IPS DF 6.9 (cell line): ENCODE measurements at regions not wholly inside any gene's neighbourhood (a gene's known extent, or its start where the extent isn't known, plus 50 kb on each side); places are given as distances from the start of the nearest gene placed in this dataset.
A peak's percentile ranks its signal among the peaks of the same experiment; 100 is the strongest.

Source experiments
- DNase-seq: peaks from one replicate; pipeline ENCODE4 v3.0.0-alpha.2; 2013; ENCODE audit warnings: low read depth, low spot score
- H3K27ac ChIP-seq: one replicate; pipeline ENCODE4 v1.5.1; 2013; ENCODE audit warnings: low read length, control low read depth
- H3K27me3 ChIP-seq: 2 replicates; pipeline ENCODE4 v1.6.1; 2013; ENCODE audit warnings: mild to moderate bottlenecking, low read length; ENCODE audit not compliant: control insufficient read depth, insufficient read depth
- H3K36me3 ChIP-seq: 2 replicates; pipeline ENCODE4 v1.6.1; 2013; ENCODE audit warnings: low read length; ENCODE audit not compliant: control insufficient read depth, insufficient read depth
- H3K4me1 ChIP-seq: 2 replicates; pipeline ENCODE4 v1.6.1; 2013; ENCODE audit warnings: low read length; ENCODE audit not compliant: control insufficient read depth, insufficient read depth
- H3K4me3 ChIP-seq: 2 replicates; pipeline ENCODE4 v1.5.1; 2013; ENCODE audit warnings: mild to moderate bottlenecking, low read length
- H3K9me3 ChIP-seq: 2 replicates; pipeline ENCODE4 v1.6.1; 2013; ENCODE audit warnings: low read length, inconsistent platforms; ENCODE audit not compliant: control insufficient read depth, insufficient read depth
- WGBS: extraction: QIAGEN DNeasy Blood & Tissue Kit; methylation state at CpG from one replicate; pipeline ENCODE4 v1.1.7; 2013; ENCODE audit warnings: mixed read lengths, missing lambda C conversion rate; ENCODE audit not compliant: insufficient read length, insufficient coverage; 5-methylcytosine and 5-hydroxymethylcytosine counted together

GRCh38 chr4:53816561-53816960 is 225.3 kb upstream of the LNX1 start:
- H3K27ac ChIP-seq, result no peak overlapping the region
- no CpG with 5 or more reads among the region's 10 CpGs for WGBS
- no peaks in the 10 kb centered on the region for H3K27me3 ChIP-seq
- no peaks in the 10 kb centered on the region for H3K4me1 ChIP-seq
- H3K9me3 ChIP-seq, result no peaks in the 10 kb centered on the region
- no peak overlapping the region for H3K4me3 ChIP-seq
- no peaks in the 10 kb centered on the region for H3K36me3 ChIP-seq
- no peak for DNase-seq

- H3K9me3 ChIP-seq, result no peaks in the 10 kb centered on the region
- no peaks in the 10 kb centered on the region for H3K4me1 ChIP-seq
- DNase-seq, result no peak
- WGBS, result no CpG with 5 or more reads among the region's 3 CpGs
- no peak overlapping the region for H3K27ac ChIP-seq
- H3K36me3 ChIP-seq, result no peaks in the 10 kb centered on the region
- H3K27me3 ChIP-seq, result no peaks in the 10 kb centered on the region
- H3K4me3 ChIP-seq, result no peak overlapping the region
Observed at GRCh38 chr4:53815281-53815680, 224.0 kb upstream of the LNX1 start.

DNA sequence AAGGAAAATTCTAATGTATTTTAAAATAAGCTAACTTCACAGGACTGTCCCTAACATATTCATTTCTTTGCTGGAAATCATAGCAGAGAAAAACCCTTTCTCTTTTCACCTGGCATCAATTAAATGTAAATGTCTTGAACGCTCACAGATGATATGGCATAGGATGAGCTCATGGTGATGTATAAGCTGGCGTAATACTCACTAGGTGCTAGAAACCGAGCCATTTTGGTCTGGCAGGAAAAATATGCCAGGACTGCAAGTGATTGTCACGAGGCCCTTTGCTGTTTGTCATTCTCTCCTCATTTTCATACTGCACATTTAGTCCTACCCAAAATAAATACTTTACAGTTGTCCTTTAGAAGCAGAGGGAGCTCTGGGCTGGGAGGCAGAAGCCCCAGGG is 222.7 kb upstream of the LNX1 start:
- H3K36me3 ChIP-seq, result no peaks in the 10 kb centered on the region

GRCh38 chr4:53810643-53811042 is 219.4 kb upstream of the LNX1 start:
- Histone ChIP-seq H3K4me3 (no peak overlapping the region), H3K4me1 (no peaks in the 10 kb centered on the region), H3K27ac (no peak overlapping the region), H3K27me3 (no peaks in the 10 kb centered on the region), H3K36me3 (no peaks in the 10 kb centered on the region), H3K9me3 (no peaks in the 10 kb centered on the region)
- no CpG with 5 or more reads among the region's 4 CpGs for WGBS
- no peak for DNase-seq

More for the DNA sequence above, 222.7 kb upstream of the LNX1 start:
- no CpG with 5 or more reads among the region's 4 CpGs for WGBS
- no peaks in the 10 kb centered on the region for H3K9me3 ChIP-seq
- H3K4me1 ChIP-seq, result no peaks in the 10 kb centered on the region
- H3K27ac ChIP-seq, result no peak overlapping the region
- no peak overlapping the region for H3K4me3 ChIP-seq
- no peak for DNase-seq
- H3K27me3 ChIP-seq, result no peaks in the 10 kb centered on the region

DNA sequence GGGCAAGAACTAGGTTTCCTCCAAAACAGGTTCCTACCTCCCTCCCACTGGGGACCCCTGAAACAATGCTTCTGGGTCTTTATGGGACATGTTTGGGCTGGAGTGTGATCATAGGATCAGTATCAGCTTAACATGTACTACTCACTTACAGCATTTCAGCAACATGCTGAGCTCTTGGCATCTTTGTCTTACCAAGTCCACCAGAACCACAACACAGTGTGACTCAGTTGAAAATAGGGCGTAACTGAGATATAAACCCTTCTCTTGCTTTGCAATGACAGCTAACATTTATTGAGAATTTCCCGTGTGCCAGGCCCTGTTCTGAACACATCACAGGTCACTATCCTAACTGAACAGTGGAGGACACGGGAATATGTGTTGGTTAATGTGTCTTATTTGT is 218.5 kb upstream of the LNX1 start:
- WGBS, result no CpG with 5 or more reads among the region's 3 CpGs
- H3K36me3 ChIP-seq, result no peaks in the 10 kb centered on the region
- no peaks in the 10 kb centered on the region for H3K27me3 ChIP-seq
- H3K9me3 ChIP-seq, result no peaks in the 10 kb centered on the region
- no peak for DNase-seq
- H3K27ac ChIP-seq, result no peak overlapping the region
- H3K4me1 ChIP-seq, result no peaks in the 10 kb centered on the region
- H3K4me3 ChIP-seq, result no peak overlapping the region

DNA sequence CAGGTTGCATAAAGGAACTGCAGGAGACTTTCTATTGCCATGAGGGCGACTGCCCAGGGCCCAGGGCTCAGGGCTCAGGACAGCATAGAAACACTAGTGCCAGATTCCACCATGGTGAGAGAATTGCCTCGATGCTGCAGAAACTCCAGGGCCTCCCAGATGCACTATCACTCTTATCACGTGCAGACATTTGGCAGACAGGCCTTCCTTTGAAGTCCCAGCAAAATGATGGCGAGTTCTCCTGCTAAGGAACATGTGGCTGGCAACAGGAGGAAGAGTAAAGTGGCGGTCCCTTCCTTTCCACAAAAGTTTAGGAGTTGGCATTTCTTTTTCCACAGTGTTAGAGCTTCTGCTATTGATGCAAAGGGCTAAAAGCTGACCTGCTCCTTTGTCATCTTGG is 214.0 kb upstream of the LNX1 start:
- no peaks in the 10 kb centered on the region for H3K27me3 ChIP-seq
- no CpG with 5 or more reads among the region's 5 CpGs for WGBS
- H3K27ac ChIP-seq, result no peak overlapping the region
- no peak overlapping the region for H3K4me3 ChIP-seq
- H3K9me3 ChIP-seq, result no peaks in the 10 kb centered on the region
- no peak for DNase-seq
- no peaks in the 10 kb centered on the region for H3K4me1 ChIP-seq
- no peaks in the 10 kb centered on the region for H3K36me3 ChIP-seq

- DNase-seq, result peak; percentile 20
- no CpG with 5 or more reads among the region's 2 CpGs for WGBS
- Histone ChIP-seq H3K9me3 (no peaks in the 10 kb centered on the region), H3K4me1 (no peaks in the 10 kb centered on the region), H3K27me3 (no peaks in the 10 kb centered on the region), H3K27ac (no peak overlapping the region), H3K4me3 (no peak overlapping the region), H3K36me3 (no peaks in the 10 kb centered on the region)
Observed at GRCh38 chr4:53804719-53805118, 213.4 kb upstream of the LNX1 start.

DNA sequence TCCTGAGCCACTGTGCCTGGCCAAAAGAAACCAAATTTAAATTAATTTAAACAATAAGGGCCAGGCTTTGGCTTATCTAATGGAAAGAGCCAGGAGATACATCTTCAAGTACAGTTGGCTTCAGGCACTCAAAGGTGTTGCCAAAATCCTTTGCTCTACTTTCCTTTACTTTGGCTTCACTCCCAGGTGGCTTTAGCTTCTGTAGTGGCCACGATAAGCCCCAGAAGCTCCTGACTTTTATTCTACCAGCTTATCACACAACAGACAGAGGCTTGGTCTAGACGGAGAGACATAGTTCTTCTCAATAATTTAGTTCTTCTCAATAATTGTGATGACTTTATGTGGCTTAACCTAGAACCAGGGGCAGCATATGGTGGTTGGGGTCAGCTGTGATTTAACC is 211.2 kb upstream of the LNX1 start:
- no peaks in the 10 kb centered on the region for H3K36me3 ChIP-seq
- H3K9me3 ChIP-seq, result no peaks in the 10 kb centered on the region
- DNase-seq, result no peak
- H3K27ac ChIP-seq, result no peak overlapping the region
- H3K4me1 ChIP-seq, result no peaks in the 10 kb centered on the region
- H3K4me3 ChIP-seq, result no peak overlapping the region
- WGBS, result no CpG with 5 or more reads among the region's 2 CpGs
- H3K27me3 ChIP-seq, result no peaks in the 10 kb centered on the region

DNA sequence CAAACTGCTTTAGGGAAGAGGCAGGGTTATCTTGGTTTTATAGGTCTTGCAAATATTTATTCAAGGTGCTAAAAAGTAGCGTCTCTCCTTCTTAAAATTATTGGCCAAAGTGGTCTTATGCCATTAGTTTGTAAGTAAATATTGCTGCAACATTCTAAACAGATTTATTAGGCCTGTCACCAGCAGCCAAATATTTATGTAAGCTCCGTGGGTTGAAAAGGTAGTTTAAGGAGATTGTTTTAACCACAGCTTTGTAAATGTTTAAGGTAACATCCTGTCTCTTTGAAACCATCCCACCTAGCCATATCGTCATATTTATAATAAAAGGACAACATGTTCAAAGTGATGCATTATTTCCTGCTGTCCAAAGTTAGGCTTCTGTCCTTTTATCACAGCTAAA is 210.1 kb upstream of the LNX1 start:
- Histone ChIP-seq H3K27me3 (no peaks in the 10 kb centered on the region), H3K27ac (no peak overlapping the region), H3K4me3 (no peak overlapping the region), H3K4me1 (no peaks in the 10 kb centered on the region), H3K9me3 (no peaks in the 10 kb centered on the region), H3K36me3 (no peaks in the 10 kb centered on the region)
- DNase-seq, result no peak
- no CpG with 5 or more reads among the region's 3 CpGs for WGBS

DNA sequence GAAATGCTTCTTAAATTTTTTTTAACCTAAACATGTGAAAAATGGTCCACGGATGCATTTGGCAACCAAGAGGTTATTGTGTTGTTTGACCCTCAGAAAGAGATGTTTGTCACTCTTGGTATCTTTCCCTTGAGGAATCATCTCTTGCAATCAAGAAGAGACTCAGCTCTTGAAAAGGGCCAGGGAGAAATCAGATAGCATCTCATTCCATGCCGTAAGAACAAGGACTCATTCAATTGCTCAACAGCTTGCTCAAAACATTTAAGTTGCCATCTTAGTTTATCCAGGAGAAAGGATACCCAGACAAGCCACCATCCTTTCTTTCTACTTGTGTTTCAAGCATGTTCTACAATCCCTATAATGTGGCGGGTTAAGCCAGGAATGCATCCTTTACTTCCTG is 209.5 kb upstream of the LNX1 start:
- DNase-seq, result no peak
- no CpG with 5 or more reads among the region's 3 CpGs for WGBS
- Histone ChIP-seq H3K27me3 (no peaks in the 10 kb centered on the region), H3K36me3 (no peaks in the 10 kb centered on the region), H3K9me3 (no peaks in the 10 kb centered on the region), H3K4me1 (no peaks in the 10 kb centered on the region), H3K4me3 (no peak overlapping the region), H3K27ac (no peak overlapping the region)

GRCh38 chr4:53793096-53793495 is 201.8 kb upstream of the LNX1 start:
- no peaks in the 10 kb centered on the region for H3K36me3 ChIP-seq
- no CpG with 5 or more reads among the region's 4 CpGs for WGBS
- no peaks in the 10 kb centered on the region for H3K9me3 ChIP-seq
- H3K27me3 ChIP-seq, result no peaks in the 10 kb centered on the region
- H3K4me1 ChIP-seq, result no peaks in the 10 kb centered on the region
- no peak for DNase-seq
- H3K4me3 ChIP-seq, result no peak overlapping the region
- no peak overlapping the region for H3K27ac ChIP-seq
